GM21515 (cell line): ENCODE measurements at regions not wholly inside any gene's neighbourhood (a gene's known extent, or its start where the extent isn't known, plus 50 kb on each side); places are given as distances from the start of the nearest gene placed in this dataset.

Experiments used
- ATAC-seq: cut with Tn5 transposase; IDR thresholded peaks from one replicate; pipeline ENCODE4 v1.9.1; 2021; ENCODE audit not compliant: unreplicated experiment

DNA sequence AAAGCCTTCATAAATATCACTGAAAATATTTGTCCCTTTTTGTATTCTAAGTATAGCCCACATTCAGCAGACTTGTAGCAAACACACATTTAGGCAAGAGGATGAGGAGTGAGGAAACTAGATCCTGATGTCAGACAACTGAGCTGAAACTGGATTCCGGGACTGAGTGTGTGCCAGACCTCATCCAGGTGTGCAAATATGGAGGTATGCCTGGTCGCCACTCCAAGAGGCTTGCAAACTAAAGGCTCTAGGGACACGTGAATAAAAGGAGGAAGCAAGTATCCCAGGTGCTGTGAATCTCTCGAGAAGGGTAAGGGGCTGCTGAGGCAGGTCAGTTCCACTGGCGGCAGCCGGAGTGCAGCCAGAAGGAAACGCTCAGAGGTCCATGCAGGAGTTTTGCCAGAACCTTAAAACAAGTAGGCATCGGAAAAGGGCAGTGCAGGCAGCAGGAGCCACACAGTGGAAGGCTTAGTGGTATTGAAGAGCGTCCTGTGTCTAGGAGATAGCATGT is 77.4 kb upstream of the ALDH1B1 start:
- ATAC-seq: no peak

DNA sequence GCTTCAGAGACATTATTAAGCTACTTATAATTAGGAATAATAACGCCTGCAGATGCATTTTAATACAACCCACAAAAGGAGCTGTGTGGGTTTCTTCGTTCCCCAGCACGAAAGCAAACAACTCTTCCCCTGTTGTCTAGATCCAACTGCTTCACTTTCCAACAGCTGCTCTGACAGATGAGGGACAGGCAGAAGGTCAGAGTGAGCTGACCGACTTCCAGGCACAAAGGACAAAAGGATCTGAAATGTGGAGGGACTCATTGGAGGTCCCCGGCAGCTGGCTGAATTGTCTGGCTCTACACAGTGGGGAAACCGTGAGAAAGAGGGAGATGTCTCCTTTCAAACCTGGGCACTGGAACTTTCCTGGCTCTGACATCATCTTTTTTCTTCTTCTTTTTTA is 79.1 kb upstream of the ALDH1B1 start:
- no peak for ATAC-seq

DNA sequence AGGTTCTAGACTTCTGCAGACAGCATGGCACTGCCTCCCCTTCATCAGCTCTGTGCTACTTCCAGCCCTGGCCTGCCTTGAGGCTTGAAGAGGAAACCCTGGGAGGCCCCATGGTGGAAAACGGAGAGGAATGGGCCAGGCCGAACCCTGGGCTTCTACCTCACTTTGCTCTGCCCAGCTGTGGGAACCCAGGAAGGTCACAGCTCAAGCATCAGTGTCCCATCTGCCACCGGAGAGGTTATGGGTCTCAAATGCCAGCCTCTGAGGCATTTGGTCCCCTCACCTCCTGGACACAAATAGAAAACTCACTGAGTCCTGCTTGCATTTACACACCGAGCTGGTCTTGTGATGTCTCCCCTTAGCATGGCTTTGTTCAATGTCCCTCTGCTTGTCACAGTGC is 80.1 kb upstream of the ALDH1B1 start:
- ATAC-seq: no peak

DNA sequence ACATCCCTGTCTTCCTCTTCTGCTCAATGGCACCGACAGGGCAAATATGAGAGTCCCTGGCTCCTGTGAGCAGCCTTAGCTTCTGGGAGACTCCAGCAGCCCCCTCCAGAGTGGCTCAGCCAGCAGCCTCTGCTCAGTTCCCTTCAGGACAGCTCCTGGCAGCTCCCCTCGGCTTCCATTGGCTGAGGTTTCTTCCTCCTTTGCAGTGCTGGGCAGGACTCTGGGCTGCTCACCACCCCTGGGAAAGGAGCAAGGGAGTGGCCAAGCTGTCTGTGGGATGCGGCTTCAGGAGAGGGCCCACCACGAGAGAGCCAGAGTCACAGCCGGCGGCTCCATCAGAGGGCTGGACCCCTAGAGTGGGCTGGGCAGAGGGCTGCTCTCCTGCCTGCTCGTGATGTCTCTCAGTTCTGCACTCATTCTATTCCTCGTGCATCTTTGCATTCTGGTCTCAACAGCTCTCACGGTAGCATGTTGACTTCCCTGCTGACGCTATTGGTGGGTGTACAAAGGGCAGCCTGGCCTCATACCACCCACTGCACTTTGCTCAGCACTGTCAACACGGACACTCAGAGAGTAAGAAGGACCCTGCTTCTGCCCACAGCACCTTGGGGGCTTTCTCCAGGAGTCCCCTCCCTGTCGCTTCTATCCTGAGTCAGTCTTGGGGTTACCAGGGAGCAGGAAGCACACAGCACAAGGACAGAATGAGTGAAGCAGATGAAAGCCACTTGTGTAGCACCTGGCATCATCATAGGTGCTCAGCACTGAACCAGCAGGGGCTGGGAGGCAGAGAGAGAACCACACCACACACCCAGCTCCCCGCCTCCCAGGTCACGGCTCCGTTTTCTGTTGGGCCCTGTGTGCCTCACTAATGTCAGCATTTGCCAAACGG is 80.9 kb upstream of the ALDH1B1 start:
- ATAC-seq: no peak

DNA sequence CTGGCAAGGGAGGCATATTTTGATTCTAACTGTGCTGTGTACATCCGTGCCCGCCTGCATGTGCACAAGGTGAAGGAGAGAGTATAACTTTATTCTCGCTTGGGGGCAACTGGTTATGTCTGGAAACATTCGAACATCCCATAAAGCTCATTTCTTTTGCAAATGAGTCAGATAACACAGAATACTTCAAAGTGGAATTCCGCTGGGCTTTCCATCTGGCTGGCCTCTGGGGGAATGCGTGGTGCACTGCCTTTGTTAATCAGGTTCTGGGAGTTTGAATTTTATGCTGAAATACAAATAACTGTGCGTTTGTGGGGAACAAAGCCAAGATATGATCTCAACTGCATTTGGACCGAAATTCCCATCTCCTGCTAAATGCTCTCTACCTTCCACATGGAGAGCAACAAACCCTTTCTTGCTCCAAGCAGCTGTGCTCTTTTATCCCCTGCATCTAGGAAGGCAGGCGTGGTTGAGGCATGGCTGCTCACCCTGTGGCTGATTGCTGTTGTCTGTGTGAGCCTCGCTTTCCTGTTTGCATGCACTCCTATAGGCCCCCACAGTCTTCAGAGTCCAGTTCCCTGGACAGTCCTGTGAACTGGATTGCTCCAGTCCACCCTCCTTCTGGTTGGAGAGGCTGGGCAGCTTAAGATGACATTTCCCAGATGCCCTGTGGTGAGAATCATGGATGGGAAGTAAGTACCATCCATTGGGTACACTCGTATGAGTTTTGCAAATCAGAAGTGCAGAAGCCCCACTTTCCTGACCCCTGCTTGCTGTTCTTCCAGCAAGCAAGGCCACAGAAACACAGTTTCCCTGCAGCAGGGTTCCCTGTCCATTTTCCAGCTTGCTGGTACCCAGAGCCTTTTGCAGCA is 82.9 kb upstream of the ALDH1B1 start:
- no peak for ATAC-seq

DNA sequence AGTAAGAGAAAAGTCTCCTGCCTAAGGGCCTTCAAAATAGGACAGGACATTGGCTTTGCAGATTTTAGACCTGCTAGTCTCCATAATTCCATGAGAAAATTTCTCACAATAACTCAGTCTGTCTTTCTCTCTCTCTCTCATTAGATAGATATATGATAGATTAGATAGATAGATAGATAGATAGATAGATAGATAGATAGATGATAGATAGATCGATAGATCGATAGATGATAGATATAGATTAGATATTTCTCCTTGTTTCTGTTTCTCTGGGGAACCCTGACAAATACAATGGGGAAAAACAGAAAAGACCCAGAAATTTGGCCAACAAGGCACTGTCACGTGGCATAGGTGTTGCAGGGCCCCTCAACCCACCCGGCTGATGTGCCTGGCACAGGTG is 84.4 kb upstream of the ALDH1B1 start:
- ATAC-seq: no peak

DNA sequence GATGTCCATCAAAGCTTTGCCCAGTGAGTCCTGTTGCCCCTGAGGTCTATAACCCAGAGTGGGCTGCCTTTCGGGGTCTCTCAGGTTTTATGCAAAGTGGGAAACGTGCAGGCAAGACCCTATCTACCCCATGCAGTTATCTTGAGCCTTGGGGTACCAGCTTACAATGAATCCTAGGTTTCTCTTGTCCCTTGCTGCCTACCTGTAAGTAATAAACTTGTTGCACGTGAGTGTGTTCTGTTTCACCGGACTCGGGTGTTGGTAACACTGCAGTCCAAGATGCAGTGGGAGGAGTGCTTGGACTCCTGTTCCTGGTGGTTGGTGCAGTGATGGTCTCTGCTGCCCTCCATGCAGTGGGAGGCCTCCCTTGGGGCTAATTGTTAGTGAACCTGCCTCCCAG is 85.6 kb upstream of the ALDH1B1 start:
- ATAC-seq: no peak

DNA sequence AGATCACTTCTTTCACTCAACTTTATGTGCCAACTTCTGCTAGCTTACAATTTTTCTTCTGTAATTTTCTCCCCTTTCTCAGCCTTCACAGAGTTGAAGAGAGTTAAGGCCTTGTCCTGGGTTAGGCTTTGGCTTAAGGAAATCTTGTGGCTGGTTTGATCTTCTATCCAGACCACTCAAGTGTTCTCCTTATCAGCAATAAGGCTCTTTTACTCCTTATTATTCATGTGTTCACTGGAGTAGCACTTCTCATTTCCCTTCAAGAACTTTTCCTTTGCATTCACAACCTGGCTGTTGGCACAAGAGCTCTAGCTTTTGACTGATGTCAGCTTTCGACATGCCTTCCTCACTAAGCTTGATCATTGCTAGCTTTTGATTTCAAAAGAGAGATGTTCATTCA is 86.9 kb upstream of the ALDH1B1 start:
- ATAC-seq: no peak

DNA sequence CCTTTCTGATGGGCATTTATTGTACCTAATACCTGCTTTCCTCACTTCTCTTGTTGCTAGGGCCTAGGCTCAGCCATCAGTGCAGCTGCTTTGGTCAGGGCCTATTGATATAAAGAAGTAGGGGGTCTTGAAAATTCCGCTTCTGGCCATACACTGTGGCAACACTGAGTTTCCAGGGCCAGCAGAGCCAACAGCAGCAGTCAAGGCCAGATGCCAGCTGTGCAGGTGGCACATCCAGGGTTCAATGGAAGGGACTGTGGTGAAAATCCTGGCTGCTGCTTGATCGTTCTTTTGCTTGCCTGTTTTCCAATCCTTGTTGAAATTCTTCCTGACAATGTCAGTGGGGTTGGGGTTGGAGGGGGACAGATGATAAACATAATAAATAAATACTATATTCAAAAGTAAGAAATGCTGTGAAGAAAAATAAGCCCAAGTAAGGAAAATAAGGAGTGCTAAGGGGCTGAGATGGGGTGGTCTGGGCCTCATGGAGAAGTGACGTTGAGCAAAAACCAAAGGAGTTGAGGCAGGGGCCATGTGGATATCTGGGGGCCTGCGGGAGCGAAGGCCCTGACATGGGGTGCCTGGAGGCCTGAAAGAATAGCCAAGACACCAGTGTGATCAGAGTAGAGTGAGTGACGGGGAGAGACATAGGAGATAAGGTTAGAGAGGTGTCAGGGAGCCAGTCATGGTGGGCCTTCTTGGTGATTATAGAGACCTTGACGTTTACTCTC is 91.0 kb upstream of the ALDH1B1 start:
- ATAC-seq: no peak

DNA sequence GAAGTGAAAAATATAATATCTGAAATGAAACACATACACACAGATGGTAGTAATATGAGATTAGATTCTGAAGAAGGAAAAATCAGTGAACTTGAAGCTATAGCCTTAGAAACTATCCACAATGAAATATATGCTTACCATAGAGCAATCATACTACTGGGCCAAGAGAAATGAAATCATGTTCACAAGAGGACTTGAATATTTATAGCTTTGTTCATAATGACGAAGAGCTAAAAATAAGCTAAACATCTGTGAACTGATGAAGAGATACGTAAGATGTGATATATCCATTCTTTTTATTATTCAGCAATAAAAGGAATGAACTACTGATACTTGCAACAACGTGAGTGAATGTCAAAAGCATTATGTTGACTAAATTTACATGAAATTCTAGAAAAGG is 92.6 kb upstream of the ALDH1B1 start:
- no peak for ATAC-seq

DNA sequence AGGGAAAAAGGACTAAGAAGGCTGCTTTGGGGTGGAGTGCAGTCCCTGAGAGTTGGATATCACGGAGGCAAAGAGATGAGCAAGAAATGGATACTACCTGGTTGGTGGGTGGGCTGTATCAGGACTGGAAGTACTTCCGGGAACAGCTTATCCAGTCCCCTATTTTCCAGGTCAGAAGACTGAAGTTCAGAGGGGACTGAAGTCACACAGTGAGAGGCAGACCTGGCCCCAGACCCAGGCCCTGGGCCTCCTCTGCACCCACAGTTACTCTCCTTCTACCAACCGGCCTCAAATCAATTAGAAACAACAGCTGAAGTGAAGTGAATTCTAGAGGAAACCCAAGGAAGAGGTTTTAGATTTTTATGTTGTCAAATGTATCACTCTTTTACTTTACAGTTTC is 93.6 kb upstream of the ALDH1B1 start:
- ATAC-seq: no peak

DNA sequence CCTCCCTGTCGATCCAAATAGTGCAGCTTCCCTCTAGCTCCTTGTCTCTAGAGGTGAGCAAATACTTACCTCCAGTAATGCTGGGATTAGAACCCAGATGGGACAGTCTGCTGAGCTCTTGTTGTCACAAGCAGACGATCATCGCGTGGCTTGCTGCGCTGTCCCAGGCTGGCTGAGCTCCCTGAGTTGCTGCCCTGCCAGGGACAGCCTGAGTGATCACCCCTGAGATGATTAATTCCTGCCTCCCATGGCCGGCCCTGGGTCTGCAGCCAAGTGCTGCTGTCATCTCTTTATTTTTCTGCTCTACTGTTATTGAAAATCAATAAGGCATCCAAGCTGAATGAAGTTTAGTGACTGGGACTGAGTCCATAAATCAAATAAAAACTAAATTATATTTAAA is 94.0 kb upstream of the ALDH1B1 start:
- ATAC-seq: no peak

DNA sequence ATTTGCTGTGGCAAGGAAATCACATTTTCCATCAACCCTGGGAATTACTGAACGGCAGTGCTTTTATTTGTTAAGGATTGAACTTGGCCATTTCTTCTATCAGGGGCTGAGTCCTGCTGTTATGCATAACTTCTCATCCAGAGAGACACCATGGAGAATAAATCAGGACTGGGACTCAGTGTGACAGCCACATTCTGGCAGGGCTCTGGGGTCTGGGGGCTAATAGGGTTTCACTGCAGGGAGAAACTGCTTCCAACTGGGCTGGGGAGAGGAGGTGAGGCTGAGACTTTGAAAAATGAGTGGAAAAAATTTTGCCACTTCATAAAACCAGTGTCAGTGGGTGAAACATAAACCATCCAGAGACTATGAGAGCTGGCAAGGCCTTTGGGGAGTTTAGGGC is 95.7 kb upstream of the ALDH1B1 start:
- no peak for ATAC-seq

DNA sequence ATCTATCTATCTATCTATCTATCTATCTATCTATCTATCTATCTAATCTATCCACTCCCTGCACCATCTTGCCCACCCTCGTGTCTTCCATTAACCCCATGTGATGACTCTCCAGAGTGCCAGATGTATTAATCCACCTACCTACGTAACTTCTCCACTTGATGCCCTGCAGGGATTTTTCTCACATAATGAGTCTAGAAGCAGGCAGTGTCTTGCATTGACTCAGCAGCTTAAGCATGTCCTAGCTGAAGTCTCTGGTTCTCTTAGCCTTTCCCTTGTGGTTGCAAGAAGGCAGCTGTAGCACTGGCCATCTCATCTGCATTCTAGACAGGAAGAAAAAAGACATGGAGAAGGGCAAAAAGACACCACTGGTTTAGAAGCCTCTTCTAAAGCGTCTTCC is 96.7 kb upstream of the ALDH1B1 start:
- ATAC-seq: no peak

DNA sequence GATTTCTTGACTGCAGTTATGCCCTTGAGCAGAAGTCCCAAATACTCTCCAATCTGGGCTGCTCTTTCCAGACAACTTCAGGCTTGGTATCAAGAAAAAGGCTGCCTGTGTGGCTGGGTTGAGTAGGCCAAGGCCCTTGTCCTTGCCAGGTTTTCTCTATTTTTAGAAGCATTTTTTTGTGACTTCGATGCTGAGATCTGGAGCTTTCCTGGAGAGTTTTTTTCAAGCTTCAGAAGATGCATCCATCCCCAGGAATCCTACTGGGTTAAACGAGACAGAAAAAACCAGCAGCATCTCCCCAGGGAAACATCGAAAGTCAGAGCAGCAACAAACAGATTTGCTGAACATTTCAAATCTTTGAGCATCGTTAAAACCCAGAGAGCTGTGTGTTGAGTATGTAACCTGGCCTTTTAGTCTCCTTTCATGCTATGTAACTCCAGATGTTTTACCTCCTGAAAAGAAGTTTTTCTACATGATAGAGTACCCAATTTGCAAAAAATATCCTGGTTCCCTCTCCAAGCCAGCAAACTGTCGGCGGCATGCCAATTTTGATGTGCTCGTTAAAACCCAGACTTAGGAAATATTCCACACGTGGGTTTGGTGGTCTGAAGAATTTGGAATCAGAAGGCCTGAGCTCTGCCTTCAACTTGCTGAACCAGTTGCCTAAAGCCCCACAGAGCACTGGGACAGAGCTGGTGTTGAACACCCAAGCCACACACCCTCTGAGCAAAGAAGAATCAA is 98.1 kb upstream of the ALDH1B1 start:
- ATAC-seq: no peak

DNA sequence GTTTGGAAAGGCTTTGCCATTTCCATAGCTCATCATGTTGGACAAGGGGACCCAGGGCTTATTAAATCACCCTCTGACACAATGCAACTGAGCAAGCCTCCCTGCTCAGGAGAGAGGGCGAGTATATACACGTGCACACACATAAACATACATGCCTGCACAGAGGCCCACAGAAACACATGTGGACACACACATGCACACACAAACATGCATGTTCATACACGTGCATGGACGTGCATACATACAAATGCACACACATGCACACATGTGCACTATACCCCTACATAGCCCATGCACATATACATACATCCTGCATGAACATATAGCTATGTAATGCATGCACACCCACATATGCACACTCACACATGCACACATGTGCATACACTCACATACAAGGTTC is 99.5 kb upstream of the ALDH1B1 start:
- no peak for ATAC-seq

DNA sequence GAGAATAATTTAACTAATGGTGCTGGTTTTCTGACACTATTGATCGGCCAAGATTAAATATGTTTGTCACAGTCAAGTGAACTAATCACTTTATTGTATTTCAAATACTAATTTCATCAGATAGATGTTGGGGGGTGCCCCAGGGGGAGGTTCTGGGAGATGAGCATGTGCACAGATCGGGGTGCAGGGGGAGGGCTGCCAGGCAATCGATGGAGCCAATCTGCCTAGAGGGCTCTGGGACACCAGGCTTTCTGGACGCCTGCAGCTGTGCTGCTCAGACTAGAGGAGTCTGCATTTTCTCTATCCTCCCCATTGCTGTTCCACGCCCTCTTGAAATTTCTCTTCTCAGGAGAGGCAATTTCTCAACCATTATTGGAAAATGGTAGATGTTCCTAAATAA is 100.0 kb upstream of the ALDH1B1 start:
- ATAC-seq: no peak

DNA sequence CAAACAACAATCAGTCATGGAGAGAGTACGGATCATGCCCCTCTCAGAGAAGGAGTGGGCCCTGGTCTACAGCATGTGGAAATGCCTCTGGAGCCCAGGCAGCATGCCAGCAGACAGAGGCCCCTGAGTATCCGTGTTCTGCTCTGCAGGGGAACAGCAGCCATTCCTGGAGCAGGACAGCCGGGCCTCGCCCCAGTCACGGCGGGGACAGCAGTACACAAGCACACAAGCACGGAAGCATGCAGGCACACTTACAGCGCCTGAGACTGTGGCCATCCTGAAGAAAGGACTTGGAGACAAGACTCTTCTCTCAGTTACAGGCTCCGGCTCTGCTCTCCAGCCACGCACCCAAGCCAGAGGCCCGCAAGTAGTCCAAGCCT is 102.6 kb upstream of the ALDH1B1 start:
- no peak for ATAC-seq

DNA sequence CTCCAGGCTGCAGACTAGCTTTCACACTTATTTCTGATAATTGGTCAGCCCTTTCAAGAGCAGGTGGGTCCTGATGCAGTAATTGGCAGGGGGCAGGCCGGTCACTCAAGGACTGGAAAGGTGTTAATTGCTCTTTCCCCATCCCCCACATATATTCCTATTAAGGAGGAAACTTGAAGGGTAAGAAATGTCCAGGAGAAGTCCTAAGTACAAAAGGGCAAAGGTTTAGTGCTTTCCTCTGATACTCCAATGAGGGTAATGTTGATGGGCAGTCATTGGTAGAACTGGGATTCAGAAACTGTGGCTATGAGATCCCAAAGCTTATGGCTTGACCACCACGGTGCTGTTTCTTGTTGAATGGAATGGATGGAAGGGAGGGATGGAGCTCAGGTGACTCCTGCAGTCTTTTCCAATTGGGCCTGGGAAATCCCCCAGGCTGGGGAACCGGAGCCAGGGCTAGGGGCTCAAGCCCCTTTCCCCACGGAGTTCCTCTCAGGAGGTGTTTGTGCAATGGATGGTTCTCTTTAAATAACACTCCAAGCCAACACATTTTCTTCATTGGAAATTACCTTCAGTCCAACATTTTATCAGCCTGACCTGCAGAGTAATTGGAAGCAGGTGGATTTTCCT is 103.2 kb upstream of the ALDH1B1 start:
- no peak for ATAC-seq

DNA sequence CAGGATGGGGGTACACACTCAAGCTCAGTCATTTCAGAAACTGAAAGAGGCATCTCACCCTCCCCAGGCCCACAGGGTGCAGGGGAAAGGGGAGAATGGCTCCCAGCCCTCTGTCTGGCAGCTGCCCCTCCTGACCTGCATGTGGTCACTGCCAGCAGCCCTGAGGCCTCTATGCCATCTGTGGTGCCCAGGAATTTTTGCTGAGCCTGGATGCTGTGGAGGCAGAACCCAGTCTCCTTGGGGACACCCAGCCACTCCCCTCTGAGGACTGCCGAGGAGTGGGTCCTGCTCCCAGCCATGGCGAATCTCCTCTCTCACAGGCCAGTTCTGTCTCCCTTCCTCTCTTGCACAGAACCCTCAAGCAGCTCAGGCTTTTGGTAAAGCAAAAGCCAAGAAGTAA is 104.0 kb upstream of the ALDH1B1 start:
- no peak for ATAC-seq
